Smooth muscle cell (in vitro differentiated cells): ENCODE measurements at regions not wholly inside any gene's neighbourhood (a gene's known extent, or its start where the extent isn't known, plus 50 kb on each side); places are given as distances from the start of the nearest gene placed in this dataset.

Source experiments
- DNase-seq: peaks from one replicate; lab custom pipeline; 2025; ENCODE audit not compliant: unreplicated experiment; lab: John Stamatoyannopoulos, UW
- H2AFZ ChIP-seq: fragments of 200-600 bp; sonication (generic); 2 replicates; pipeline ENCODE4 v1.6.0; 2016; ENCODE audit warnings: antibody characterized with exemption, low read depth, mild to moderate bottlenecking
- H3F3A ChIP-seq: fragments of 200-600 bp; sonication (generic); 2 replicates; pipeline ENCODE4 v1.6.0; 2017; ENCODE audit warnings: antibody characterized with exemption, low read depth
- H3K27ac ChIP-seq: fragments of 200-600 bp; sonication (generic); 2 replicates; pipeline ENCODE4 v1.5.1; 2016; ENCODE audit warnings: low read depth, mild to moderate bottlenecking
- H3K27me3 ChIP-seq: fragments of 200-600 bp; sonication (generic); 2 replicates; pipeline ENCODE4 v1.6.1; 2016; ENCODE audit warnings: low read depth, mild to moderate bottlenecking
- H3K36me3 ChIP-seq: fragments of 200-600 bp; sonication (generic); 2 replicates; pipeline ENCODE4 v1.5.1; 2016; ENCODE audit warnings: low read depth
- H3K4me1 ChIP-seq: fragments of 200-600 bp; sonication (generic); 2 replicates; pipeline ENCODE4 v1.5.1; 2016; ENCODE audit warnings: low read depth
- H3K4me2 ChIP-seq: fragments of 200-600 bp; sonication (generic); 2 replicates; pipeline ENCODE4 v1.6.0; 2016; ENCODE audit warnings: mild to moderate bottlenecking
- H3K4me3 ChIP-seq: fragments of 200-600 bp; sonication (generic); 2 replicates; pipeline ENCODE4 v1.5.1; 2016; ENCODE audit warnings: mild to moderate bottlenecking
- H3K79me2 ChIP-seq: fragments of 200-600 bp; sonication (generic); 2 replicates; pipeline ENCODE4 v1.6.0; 2016; ENCODE audit warnings: low read depth, mild to moderate bottlenecking
- H3K9ac ChIP-seq: fragments of 200-600 bp; sonication (generic); 2 replicates; pipeline ENCODE4 v1.6.0; 2016; ENCODE audit warnings: low read depth
- H3K9me3 ChIP-seq: fragments of 200-600 bp; sonication (generic); replicated peaks from 2 replicates; pipeline ENCODE4 v1.5.1; 2016; ENCODE audit warnings: low read depth
- H4K20me1 ChIP-seq: fragments of 200-600 bp; sonication (generic); 2 replicates; pipeline ENCODE4 v1.6.0; 2016; ENCODE audit warnings: low read depth
- WGBS: methylation state at CpG from one replicate; pipeline ENCODE4 v1.1.7; 2016; ENCODE audit warnings: low lambda C conversion rate; 5-methylcytosine and 5-hydroxymethylcytosine counted together
- TF ChIP-seq, protein P1 (sequence below): fragments of 200-600 bp; sonication (generic); IDR thresholded peaks from 2 replicates; pipeline ENCODE4 v1.5.1; 2017; ENCODE audit warnings: borderline replicate concordance, mild to moderate bottlenecking, antibody characterized with exemption; ENCODE audit not compliant: insufficient read depth, poor library complexity, severe bottlenecking

DNA sequence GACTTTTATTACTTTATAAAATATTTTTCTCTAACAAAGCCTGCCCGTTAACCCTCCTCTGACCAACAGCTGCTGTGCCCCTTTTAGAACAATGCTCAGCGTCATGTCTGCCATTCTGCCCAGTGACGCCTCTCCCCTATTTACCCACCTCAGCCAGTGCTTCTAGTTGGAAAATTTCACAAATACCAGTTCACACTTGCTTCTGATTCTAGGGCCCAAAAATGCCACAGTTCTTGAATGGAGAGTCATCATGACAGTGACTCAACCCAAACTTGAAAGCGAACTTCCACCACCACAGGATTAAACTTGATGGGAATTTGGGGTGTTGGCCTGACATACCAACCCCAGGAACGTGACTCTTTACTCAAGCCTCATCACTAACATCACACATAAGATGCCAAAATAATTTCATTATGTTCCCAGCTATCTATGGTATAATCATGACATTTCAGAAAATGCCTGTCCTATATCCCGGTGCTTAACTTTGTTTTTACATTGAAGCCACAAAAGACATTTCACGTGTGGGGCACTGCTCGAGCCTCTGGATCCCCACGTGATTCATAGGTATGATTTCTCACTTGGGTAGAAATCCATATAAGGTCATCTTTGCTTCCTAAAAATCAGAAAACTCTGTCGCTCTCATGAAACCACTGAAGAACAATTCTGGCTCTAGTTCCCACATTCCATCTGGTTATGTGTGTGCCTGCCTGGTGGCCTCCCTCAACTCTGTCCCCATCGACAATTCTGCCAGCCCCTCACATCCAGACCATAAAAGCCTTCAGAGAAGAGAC is 220.9 kb downstream of the ACTL7B start:
- no peaks in the 10 kb centered on the region for H4K20me1 ChIP-seq
- no peaks in the 10 kb centered on the region for H3K79me2 ChIP-seq
- H2AFZ ChIP-seq = no peak overlapping the region
- peak overlapping the region; percentile 57 for H3K4me2 ChIP-seq
- H3K27ac ChIP-seq = peak overlapping the region; percentile 75
- no peaks in the 10 kb centered on the region for H3K27me3 ChIP-seq
- TF ChIP-seq, protein P1, sequence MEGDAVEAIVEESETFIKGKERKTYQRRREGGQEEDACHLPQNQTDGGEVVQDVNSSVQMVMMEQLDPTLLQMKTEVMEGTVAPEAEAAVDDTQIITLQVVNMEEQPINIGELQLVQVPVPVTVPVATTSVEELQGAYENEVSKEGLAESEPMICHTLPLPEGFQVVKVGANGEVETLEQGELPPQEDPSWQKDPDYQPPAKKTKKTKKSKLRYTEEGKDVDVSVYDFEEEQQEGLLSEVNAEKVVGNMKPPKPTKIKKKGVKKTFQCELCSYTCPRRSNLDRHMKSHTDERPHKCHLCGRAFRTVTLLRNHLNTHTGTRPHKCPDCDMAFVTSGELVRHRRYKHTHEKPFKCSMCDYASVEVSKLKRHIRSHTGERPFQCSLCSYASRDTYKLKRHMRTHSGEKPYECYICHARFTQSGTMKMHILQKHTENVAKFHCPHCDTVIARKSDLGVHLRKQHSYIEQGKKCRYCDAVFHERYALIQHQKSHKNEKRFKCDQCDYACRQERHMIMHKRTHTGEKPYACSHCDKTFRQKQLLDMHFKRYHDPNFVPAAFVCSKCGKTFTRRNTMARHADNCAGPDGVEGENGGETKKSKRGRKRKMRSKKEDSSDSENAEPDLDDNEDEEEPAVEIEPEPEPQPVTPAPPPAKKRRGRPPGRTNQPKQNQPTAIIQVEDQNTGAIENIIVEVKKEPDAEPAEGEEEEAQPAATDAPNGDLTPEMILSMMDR = no peak
- 35% methylated on average over 11 of the region's 11 CpGs for WGBS
- H3K4me1 ChIP-seq = peaks cover 44% of the 10 kb centered on the region
- peaks cover 12% of the 10 kb centered on the region for H3F3A ChIP-seq
- H3K9ac ChIP-seq = no peak overlapping the region
- H3K9me3 ChIP-seq = no peaks in the 10 kb centered on the region
- H3K36me3 ChIP-seq = no peaks in the 10 kb centered on the region
- no peak overlapping the region for H3K4me3 ChIP-seq
- no peak for DNase-seq

DNA sequence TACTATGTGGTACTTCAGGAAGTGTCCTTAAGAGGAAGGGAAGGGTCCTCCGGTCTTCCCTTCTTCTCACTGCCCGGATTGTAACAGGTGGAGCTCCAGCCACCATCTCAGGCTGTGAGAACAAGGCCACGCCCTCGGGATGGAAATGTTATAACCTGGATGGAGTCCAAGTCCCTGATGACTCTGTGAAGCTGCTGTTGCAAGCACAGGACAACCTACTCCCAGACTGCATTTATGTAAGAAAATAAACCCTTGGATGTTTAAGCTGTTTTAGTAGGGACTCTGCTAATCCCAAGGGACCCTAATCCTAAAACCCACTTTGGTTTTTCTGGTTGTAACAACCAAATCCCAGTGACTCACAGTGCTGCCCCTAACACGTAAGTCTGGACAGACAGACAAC is 221.6 kb downstream of the ACTL7B start:
- Histone ChIP-seq H3K79me2 (no peaks in the 10 kb centered on the region), H3K4me2 (peak overlapping the region; percentile 57), H3K4me1 (peaks cover 38% of the 10 kb centered on the region), H3K27me3 (no peaks in the 10 kb centered on the region), H3F3A (peaks cover 12% of the 10 kb centered on the region), H3K36me3 (no peaks in the 10 kb centered on the region), H3K27ac (peak overlapping the region; percentile 75), H2AFZ (no peak overlapping the region), H3K4me3 (no peak overlapping the region), H3K9me3 (no peaks in the 10 kb centered on the region), H4K20me1 (no peaks in the 10 kb centered on the region), H3K9ac (no peak overlapping the region)
- TF ChIP-seq, protein P1 = no peak
- WGBS = 69% methylated on average over 5 of the region's 5 CpGs
- DNase-seq = no peak

- H3F3A ChIP-seq = peaks cover 12% of the 10 kb centered on the region
- H3K79me2 ChIP-seq = no peaks in the 10 kb centered on the region
- H2AFZ ChIP-seq = no peak overlapping the region
Observed at GRCh38 chr9:108631496-108632285, 224.1 kb downstream of the ACTL7B start.

More at GRCh38 chr9:108631496-108632285, 224.1 kb downstream of the ACTL7B start:
- WGBS = 64% methylated on average over 3 of the region's 3 CpGs
- Histone ChIP-seq H3K27ac (no peak overlapping the region), H3K4me1 (peaks cover 23% of the 10 kb centered on the region), H4K20me1 (no peaks in the 10 kb centered on the region), H3K4me3 (no peak overlapping the region), H3K9ac (no peak overlapping the region), H3K9me3 (no peaks in the 10 kb centered on the region), H3K36me3 (no peaks in the 10 kb centered on the region), H3K4me2 (no peak overlapping the region), H3K27me3 (no peaks in the 10 kb centered on the region)
- DNase-seq = no peak
- TF ChIP-seq, protein P1 = no peak
